Renal pelvis (tissue), 1 donor: ENCODE measurements at regions not wholly inside any gene's neighbourhood (a gene's known extent, or its start where the extent isn't known, plus 50 kb on each side); places are given as distances from the start of the nearest gene placed in this dataset.
A peak's percentile ranks its signal among the peaks of the same experiment; 100 is the strongest.

Experiments
- DNase-seq: peaks from one replicate; pipeline ENCODE4 v3.0.0-alpha.2; 2013

- no peak for DNase-seq
These were observed 706.0 kb downstream of the KCNA4 start for GRCh38 chr11:29310725-29311342.

GRCh38 chr11:29309992-29310391, 706.8 kb downstream of the KCNA4 start:
- DNase-seq = no peak

- no peak for DNase-seq
These were observed 710.3 kb downstream of the KCNA4 start for GRCh38 chr11:29306527-29306926.

GRCh38 chr11:29305456-29306232, 711.2 kb downstream of the KCNA4 start:
- no peak for DNase-seq

- DNase-seq = no peak
These were observed 716.4 kb downstream of the KCNA4 start for GRCh38 chr11:29300420-29300819.

GRCh38 chr11:29296680-29297079, 720.1 kb downstream of the KCNA4 start:
- no peak for DNase-seq

- DNase-seq = no peak
These were observed 723.0 kb downstream of the KCNA4 start for GRCh38 chr11:29293825-29294224.

GRCh38 chr11:29282088-29282487, 734.7 kb downstream of the KCNA4 start:
- peak; percentile 14 for DNase-seq

- DNase-seq = no peak
These were observed 735.5 kb downstream of the KCNA4 start for GRCh38 chr11:29281271-29281777.

GRCh38 chr11:29280452-29280851, 736.4 kb downstream of the KCNA4 start:
- no peak for DNase-seq

GRCh38 chr11:29279716-29280115, 737.1 kb downstream of the KCNA4 start:
- no peak for DNase-seq

- DNase-seq = no peak
These were observed 744.7 kb downstream of the KCNA4 start for GRCh38 chr11:29272019-29272654.

- DNase-seq = peak; percentile 5
These were observed 745.2 kb downstream of the KCNA4 start for GRCh38 chr11:29271616-29272015.

- DNase-seq = no peak
These were observed 748.1 kb downstream of the KCNA4 start for GRCh38 chr11:29268733-29269132.

- no peak for DNase-seq
These were observed 751.0 kb downstream of the KCNA4 start for GRCh38 chr11:29265792-29266191.

- DNase-seq = no peak
These were observed 751.4 kb downstream of the KCNA4 start for GRCh38 chr11:29265381-29265780.

- no peak for DNase-seq
These were observed 752.7 kb downstream of the KCNA4 start for GRCh38 chr11:29263971-29264682.

GRCh38 chr11:29261831-29262230, 755.0 kb downstream of the KCNA4 start:
- DNase-seq = no peak

- no peak for DNase-seq
These were observed 755.7 kb downstream of the KCNA4 start for GRCh38 chr11:29260939-29261705.

GRCh38 chr11:29258411-29258810, 758.4 kb downstream of the KCNA4 start:
- no peak for DNase-seq

GRCh38 chr11:29256580-29256979, 760.2 kb downstream of the KCNA4 start:
- no peak for DNase-seq

- DNase-seq = no peak
These were observed 761.4 kb downstream of the KCNA4 start for GRCh38 chr11:29255401-29255800.
